ENCODE measurements at regions not wholly inside any gene's neighbourhood (a gene's known extent, or its start where the extent isn't known, plus 50 kb on each side); places are given as distances from the start of the nearest gene placed in this dataset.

DNA sequence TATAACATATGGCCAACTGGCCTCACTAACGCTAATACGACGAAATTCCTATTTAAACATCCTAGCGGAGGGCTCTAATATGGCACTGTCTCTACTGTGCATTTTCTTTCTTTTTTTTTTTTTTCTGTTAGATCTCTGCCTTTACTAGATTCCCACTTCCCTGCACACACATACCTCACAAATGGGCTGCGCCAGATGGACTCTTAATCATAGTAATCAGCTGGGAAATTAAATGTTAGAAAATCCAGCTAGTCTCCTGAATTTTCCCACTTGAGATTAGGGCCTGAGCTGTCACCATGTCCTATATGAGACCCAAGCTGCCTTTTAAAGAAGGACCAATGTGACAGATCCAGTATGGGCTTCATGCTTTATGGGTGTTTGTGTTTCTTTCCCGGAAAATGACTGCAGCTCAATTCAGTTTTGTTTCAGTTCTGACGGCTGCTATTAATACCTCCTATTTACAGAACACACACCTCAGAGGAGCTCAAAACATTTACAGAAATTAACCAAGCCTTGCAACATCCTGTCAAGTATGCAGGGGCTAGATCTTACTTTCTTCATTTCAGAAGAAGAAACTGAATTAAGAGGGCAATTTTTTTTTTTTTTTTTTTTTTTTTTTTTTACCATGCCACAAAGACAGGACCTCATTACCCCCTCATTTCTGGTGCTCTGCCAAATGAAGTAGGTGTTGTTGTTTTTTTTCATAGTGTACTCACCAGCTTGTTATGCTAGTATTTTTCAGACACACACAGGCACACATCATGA, 49.8 kb upstream of the BLID start:
- DNase-seq, result no peak

Measured in NCI-H510A treated with DMSO at 0.1 percent for 48 hours (cell line).